Gastrocnemius medialis (tissue), 4 donors: ENCODE measurements at regions not wholly inside any gene's neighbourhood (a gene's known extent, or its start where the extent isn't known, plus 50 kb on each side); places are given as distances from the start of the nearest gene placed in this dataset.
"Not testable (repeated sequence)": the region's sequence is repeated elsewhere in the genome, so short reads cannot be mapped to it uniquely, and the experiment has no call there.

ENCODE experiments used
- ATAC-seq, 2 donors: fragments of 150-250 bp; one replicate each; pipeline ENCODE4 v1.9.1; 2016
- DNase-seq, 2 donors: peaks; one replicate each; pipeline ENCODE4 v3.0.0-alpha.2; 2019
- H3K27ac ChIP-seq, 4 donors: fragments of 200-600 bp; sonication (generic); 1 replicate in 1 of 4; 2 replicates in 3 of 4; pipeline ENCODE4 v1.5.1; 2016 to 2018; ENCODE audit warnings: mild to moderate bottlenecking in 2 of 4, moderate library complexity in 1 of 4
- H3K27me3 ChIP-seq, 3 donors: fragments of 200-600 bp; sonication (generic) in 2 of 3; 1 replicate in 1 of 3; 2 replicates in 2 of 3; pipeline versions ENCODE4 v1.5.1 to v1.6.0; 2016 to 2019; ENCODE audit warnings: mild to moderate bottlenecking in 1 of 3, moderate library complexity in 1 of 3
- H3K36me3 ChIP-seq, 2 donors: fragments of 200-600 bp; sonication (generic) in 1 of 2; one replicate each; pipeline ENCODE4 v1.5.1; 2017 to 2018
- H3K4me1 ChIP-seq, 2 donors: fragments of 200-600 bp; sonication (generic) in 1 of 2; one replicate each; pipeline ENCODE4 v1.5.1; 2016 to 2017; ENCODE audit warnings: mild to moderate bottlenecking in 2 of 2
- H3K4me3 ChIP-seq, 4 donors: fragments of 200-600 bp; sonication (generic) in 3 of 4; 1 replicate in 1 of 4; 2 replicates in 3 of 4; pipeline ENCODE4 v1.5.1; 2016 to 2019; ENCODE audit warnings: mild to moderate bottlenecking in 2 of 4
- H3K9me3 ChIP-seq, 3 donors: fragments of 200-600 bp; sonication (generic) in 2 of 3; 1 replicate in 1 of 3; 2 replicates in 2 of 3; pipeline ENCODE4 v1.5.1; 2016 to 2019
- POLR2A ChIP-seq, 2 donors: fragments of 450-650 bp; IDR thresholded peaks; one replicate each; pipeline ENCODE4 v1.6.1; 2017; ENCODE audit warnings: antibody characterized with exemption in 2 of 2, mild to moderate bottlenecking in 2 of 2, moderate library complexity in 2 of 2
- in situ Hi-C, 4 donors: fragments of 200-750 bp; cut with MboI; loops; one replicate each; pipeline versions ENCODE4 v1.15.0 to v1.8.0; 2017; ENCODE audit warnings: low sequenced_read_pairs in 4 of 4
- intact Hi-C: fragments of 100-400 bp; cut with DNase I; formaldehyde crosslinking; loops from one replicate; pipeline ENCODE4 v1.15.1; 2023; ENCODE audit warnings: low total_unique reads
- TF ChIP-seq, protein P1 (sequence below), 5 experiments: fragments of 450-650 bp in 3 of 5; fragments of 200-600 bp in 2 of 5; sonication (generic) in 2 of 5; IDR thresholded peaks in 4 of 5; conservative IDR thresholded peaks in 1 of 5; 1 replicate in 4 of 5; 2 replicates in 1 of 5; pipeline ENCODE4 v1.5.1; 2016 to 2019; ENCODE audit warnings: antibody characterized with exemption in 5 of 5, mild to moderate bottlenecking in 3 of 5, moderate library complexity in 3 of 5

DNA sequence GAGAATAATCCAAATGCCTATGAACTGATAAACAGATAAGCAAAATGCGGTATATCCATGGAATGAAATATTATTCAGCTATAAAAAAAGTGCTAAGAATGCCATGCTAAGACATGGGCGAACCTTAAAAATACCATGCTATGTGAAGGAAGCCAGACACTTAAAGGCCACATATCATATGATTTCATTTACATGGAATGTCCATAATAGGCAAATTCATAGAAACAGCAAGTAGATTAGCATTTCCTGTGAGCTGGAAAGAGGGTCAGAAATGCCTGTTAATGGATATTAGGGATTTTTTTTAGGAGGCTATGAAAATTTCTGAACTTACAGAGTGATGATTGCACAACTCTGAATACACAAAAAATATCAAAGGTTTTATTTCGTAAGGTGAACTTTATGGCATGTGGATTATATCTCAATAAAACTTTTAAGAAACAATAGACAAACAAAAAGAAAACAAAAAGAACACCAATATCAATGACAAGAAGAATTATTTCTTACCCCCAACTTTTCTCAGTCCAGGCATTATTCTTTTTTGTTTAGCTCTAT, 1207.7 kb downstream of the SUCLG1 start:
- ATAC-seq (no peak), DNase-seq (no peak)
- no peak overlapping the region for H3K4me3 ChIP-seq
- H3K4me1 ChIP-seq = no peaks in the 10 kb centered on the region
- no peaks in the 10 kb centered on the region for H3K27me3 ChIP-seq
- H3K27ac ChIP-seq = no peak overlapping the region
- no peaks in the 10 kb centered on the region for H3K36me3 ChIP-seq
- no peaks in the 10 kb centered on the region for H3K9me3 ChIP-seq
- no peak for TF ChIP-seq POLR2A (IDR thresholded peaks at IDR 0.05)
- TF ChIP-seq, protein P1, sequence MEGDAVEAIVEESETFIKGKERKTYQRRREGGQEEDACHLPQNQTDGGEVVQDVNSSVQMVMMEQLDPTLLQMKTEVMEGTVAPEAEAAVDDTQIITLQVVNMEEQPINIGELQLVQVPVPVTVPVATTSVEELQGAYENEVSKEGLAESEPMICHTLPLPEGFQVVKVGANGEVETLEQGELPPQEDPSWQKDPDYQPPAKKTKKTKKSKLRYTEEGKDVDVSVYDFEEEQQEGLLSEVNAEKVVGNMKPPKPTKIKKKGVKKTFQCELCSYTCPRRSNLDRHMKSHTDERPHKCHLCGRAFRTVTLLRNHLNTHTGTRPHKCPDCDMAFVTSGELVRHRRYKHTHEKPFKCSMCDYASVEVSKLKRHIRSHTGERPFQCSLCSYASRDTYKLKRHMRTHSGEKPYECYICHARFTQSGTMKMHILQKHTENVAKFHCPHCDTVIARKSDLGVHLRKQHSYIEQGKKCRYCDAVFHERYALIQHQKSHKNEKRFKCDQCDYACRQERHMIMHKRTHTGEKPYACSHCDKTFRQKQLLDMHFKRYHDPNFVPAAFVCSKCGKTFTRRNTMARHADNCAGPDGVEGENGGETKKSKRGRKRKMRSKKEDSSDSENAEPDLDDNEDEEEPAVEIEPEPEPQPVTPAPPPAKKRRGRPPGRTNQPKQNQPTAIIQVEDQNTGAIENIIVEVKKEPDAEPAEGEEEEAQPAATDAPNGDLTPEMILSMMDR (IDR thresholded peaks at IDR 0.05 in 4 of 5, conservative IDR thresholded peaks at IDR 0.05 in 1 of 5) = no peak
- in situ Hi-C loops (no loop called here), intact Hi-C loops (no loop called here)

DNA sequence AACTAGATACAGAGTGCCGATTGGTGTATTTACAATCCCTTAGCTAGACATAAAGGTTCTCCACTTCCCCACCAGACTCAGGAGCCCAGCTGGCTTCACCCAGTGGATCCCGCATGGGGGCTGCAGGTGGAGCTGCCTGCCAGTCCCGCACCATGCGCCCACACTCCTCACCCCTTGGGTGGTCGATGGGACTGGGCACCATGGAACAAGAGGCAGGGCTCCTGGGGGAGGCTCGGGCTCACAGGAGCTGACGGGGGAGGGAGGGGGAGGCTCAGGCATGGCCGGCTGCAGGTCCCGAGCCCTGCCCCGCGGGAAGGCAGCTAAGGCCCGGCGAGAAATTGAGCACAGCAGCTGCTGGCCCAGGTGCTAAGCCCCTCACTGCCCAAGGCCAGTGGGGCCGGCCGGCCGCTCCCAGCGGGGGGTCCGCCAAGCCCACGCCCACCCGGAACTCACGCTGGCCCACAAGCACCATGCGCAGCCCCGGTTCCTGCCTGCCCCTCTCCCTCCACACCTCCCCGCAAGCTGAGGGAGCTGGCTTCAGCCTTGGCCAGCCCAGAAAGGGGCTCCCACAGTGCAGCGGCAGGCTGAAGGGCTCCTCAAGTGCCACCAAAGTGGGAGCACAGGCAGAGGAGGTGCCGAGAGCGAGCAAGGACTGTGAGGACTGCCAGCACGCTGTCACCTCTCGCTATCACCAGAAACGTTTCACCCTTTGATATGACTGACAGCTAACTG, 1213.1 kb downstream of the SUCLG1 start:
- in situ Hi-C loops, intact Hi-C loops, H3K36me3 ChIP-seq, DNase-seq, H3K27ac ChIP-seq, H3K4me1 ChIP-seq, H3K9me3 ChIP-seq, H3K4me3 ChIP-seq, ATAC-seq, H3K27me3 ChIP-seq: not testable (repeated sequence)

DNA sequence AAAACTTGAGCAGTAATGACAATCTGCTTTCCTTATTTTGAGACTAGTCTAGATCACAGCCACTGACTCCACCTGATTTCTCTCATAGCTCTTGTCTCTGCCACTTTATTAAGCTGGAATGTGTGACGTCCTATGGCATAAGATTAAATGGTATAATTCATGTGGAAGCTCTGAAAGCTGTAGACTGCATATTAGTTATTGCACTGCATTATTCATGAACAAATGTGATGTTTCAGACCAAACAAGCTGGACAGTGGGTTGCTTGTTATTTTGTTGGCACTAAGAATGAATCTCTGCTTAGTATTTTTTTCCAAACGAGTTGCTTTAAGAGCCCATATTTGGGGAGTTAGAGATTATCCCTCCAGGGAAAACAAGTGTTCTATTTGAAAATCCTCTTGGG, 1218.5 kb downstream of the SUCLG1 start:
- Histone ChIP-seq H3K27ac (no peak overlapping the region), H3K27me3 (no peaks in the 10 kb centered on the region), H3K4me3 (no peak overlapping the region), H3K36me3 (no peaks in the 10 kb centered on the region), H3K4me1 (no peaks in the 10 kb centered on the region), H3K9me3 (no peaks in the 10 kb centered on the region)
- TF ChIP-seq POLR2A (IDR thresholded peaks at IDR 0.05) = no peak
- TF ChIP-seq, protein P1 (IDR thresholded peaks at IDR 0.05 in 4 of 5, conservative IDR thresholded peaks at IDR 0.05 in 1 of 5) = no peak
- no peak for DNase-seq
- intact Hi-C loops = no loop called here
- in situ Hi-C loops = no loop called here
- ATAC-seq = no peak

DNA sequence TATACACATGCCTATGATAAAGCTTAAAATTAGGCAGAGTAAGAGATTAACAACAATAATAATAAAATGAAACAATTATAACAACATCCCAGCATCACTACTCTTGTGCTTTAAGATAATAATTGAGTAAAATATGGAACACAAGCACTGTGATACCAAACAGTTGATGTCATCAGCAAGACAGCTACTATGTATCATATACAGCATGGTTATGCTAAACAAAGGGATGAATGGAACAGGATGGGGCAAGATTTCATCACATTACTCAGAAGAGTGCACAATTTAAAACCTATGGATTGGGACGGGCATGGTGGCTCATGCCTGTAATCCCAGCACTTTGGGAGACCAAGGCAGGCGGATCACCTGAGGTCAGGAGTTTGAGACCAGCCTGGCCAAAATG, 1221.0 kb downstream of the SUCLG1 start:
- H3K27ac ChIP-seq = no peak overlapping the region
- H3K4me3 ChIP-seq = no peak overlapping the region
- intact Hi-C loops = no loop called here
- H3K27me3 ChIP-seq = no peaks in the 10 kb centered on the region
- H3K36me3 ChIP-seq = no peaks in the 10 kb centered on the region
- TF ChIP-seq POLR2A (IDR thresholded peaks at IDR 0.05) = no peak
- TF ChIP-seq, protein P1 (IDR thresholded peaks at IDR 0.05 in 4 of 5, conservative IDR thresholded peaks at IDR 0.05 in 1 of 5) = no peak
- no peaks in the 10 kb centered on the region for H3K9me3 ChIP-seq
- ATAC-seq (no peak), DNase-seq (no peak)
- in situ Hi-C loops = no loop called here
- no peaks in the 10 kb centered on the region for H3K4me1 ChIP-seq

DNA sequence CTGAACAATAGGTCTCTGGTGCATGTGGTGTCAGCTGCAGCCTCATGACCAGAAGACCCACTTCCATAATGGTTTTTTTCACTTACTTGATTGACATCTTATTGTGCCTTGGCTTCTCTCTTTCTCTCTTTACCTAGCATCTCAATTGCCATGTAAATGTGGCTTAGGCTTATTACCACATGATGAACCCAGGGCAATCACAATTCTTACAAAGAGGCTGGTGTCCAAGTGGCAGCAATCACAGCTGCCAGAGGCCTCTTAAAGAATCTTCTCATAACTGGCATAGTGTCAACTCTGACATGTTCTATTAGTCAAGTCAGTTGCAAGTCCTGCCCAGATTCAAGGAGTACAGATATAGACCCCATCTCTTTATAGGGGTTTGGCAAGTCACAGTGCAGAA, 1224.8 kb downstream of the SUCLG1 start:
- TF ChIP-seq, protein P1 (IDR thresholded peaks at IDR 0.05 in 4 of 5, conservative IDR thresholded peaks at IDR 0.05 in 1 of 5) = no peak
- no peak for TF ChIP-seq POLR2A (IDR thresholded peaks at IDR 0.05)
- no peak overlapping the region for H3K27ac ChIP-seq
- no peaks in the 10 kb centered on the region for H3K27me3 ChIP-seq
- H3K4me1 ChIP-seq = no peaks in the 10 kb centered on the region
- no peak for ATAC-seq
- intact Hi-C loops = no loop called here
- no peaks in the 10 kb centered on the region for H3K9me3 ChIP-seq
- H3K4me3 ChIP-seq = no peak overlapping the region
- H3K36me3 ChIP-seq = no peaks in the 10 kb centered on the region
- in situ Hi-C loops = no loop called here
- DNase-seq = no peak
